ENCODE measurements at regions not wholly inside any gene's neighbourhood (a gene's known extent, or its start where the extent isn't known, plus 50 kb on each side); places are given as distances from the start of the nearest gene placed in this dataset.

- no peak for DNase-seq (ENCODE audit: low spot score)
- H3K4me3 Mint-ChIP-seq (ENCODE audit: unreplicated experiment): no peak overlapping the region
Observed at GRCh38 chr5:21686706-21687105, 1166.4 kb downstream of the CDH12 start.

GRCh38 chr5:21685522-21685921, 1167.6 kb downstream of the CDH12 start:
- no peak for TF ChIP-seq CTCF (IDR thresholded peaks at IDR 0.05; ENCODE audit: unreplicated experiment)
- Mint-ChIP-seq H3K4me1 (ENCODE audit: unreplicated experiment) (no peaks in the 10 kb centered on the region), H3K9me3 (ENCODE audit: unreplicated experiment) (no peaks in the 10 kb centered on the region), H3K36me3 (ENCODE audit: low read depth, unreplicated experiment) (no peaks in the 10 kb centered on the region), H3K27me3 (ENCODE audit: unreplicated experiment) (no peaks in the 10 kb centered on the region), H3K27ac (ENCODE audit: unreplicated experiment) (no peak overlapping the region), H3K4me3 (ENCODE audit: unreplicated experiment) (no peak overlapping the region)
- no peak for DNase-seq (ENCODE audit: low spot score)

More at GRCh38 chr5:21686706-21687105, 1166.4 kb downstream of the CDH12 start:
- Mint-ChIP-seq H3K27me3 (ENCODE audit: unreplicated experiment) (no peaks in the 10 kb centered on the region), H3K27ac (ENCODE audit: unreplicated experiment) (no peak overlapping the region), H3K4me1 (ENCODE audit: unreplicated experiment) (no peaks in the 10 kb centered on the region), H3K9me3 (ENCODE audit: unreplicated experiment) (no peaks in the 10 kb centered on the region), H3K36me3 (ENCODE audit: low read depth, unreplicated experiment) (no peaks in the 10 kb centered on the region)
- TF ChIP-seq CTCF (IDR thresholded peaks at IDR 0.05; ENCODE audit: unreplicated experiment): no peak

GRCh38 chr5:21684992-21685391, 1168.2 kb downstream of the CDH12 start:
- no peaks in the 10 kb centered on the region for H3K36me3 Mint-ChIP-seq (ENCODE audit: low read depth, unreplicated experiment)
- H3K4me3 Mint-ChIP-seq (ENCODE audit: unreplicated experiment): no peak overlapping the region
- H3K4me1 Mint-ChIP-seq (ENCODE audit: unreplicated experiment): no peaks in the 10 kb centered on the region
- TF ChIP-seq CTCF (IDR thresholded peaks at IDR 0.05; ENCODE audit: unreplicated experiment): no peak
- no peak overlapping the region for H3K27ac Mint-ChIP-seq (ENCODE audit: unreplicated experiment)
- H3K9me3 Mint-ChIP-seq (ENCODE audit: unreplicated experiment): no peaks in the 10 kb centered on the region
- no peaks in the 10 kb centered on the region for H3K27me3 Mint-ChIP-seq (ENCODE audit: unreplicated experiment)
- no peak for DNase-seq (ENCODE audit: low spot score)

GRCh38 chr5:21681911-21682310, 1171.2 kb downstream of the CDH12 start:
- no peak for DNase-seq (ENCODE audit: low spot score)
- no peak for TF ChIP-seq CTCF (IDR thresholded peaks at IDR 0.05; ENCODE audit: unreplicated experiment)
- no peaks in the 10 kb centered on the region for H3K9me3 Mint-ChIP-seq (ENCODE audit: unreplicated experiment)
- H3K27ac Mint-ChIP-seq (ENCODE audit: unreplicated experiment): no peak overlapping the region
- no peaks in the 10 kb centered on the region for H3K36me3 Mint-ChIP-seq (ENCODE audit: low read depth, unreplicated experiment)
- no peak overlapping the region for H3K4me3 Mint-ChIP-seq (ENCODE audit: unreplicated experiment)
- H3K4me1 Mint-ChIP-seq (ENCODE audit: unreplicated experiment): peaks cover 17% of the 10 kb centered on the region
- H3K27me3 Mint-ChIP-seq (ENCODE audit: unreplicated experiment): no peaks in the 10 kb centered on the region

- Mint-ChIP-seq H3K4me3 (ENCODE audit: unreplicated experiment) (no peak overlapping the region), H3K4me1 (ENCODE audit: unreplicated experiment) (peaks cover 17% of the 10 kb centered on the region), H3K27ac (ENCODE audit: unreplicated experiment) (no peak overlapping the region), H3K36me3 (ENCODE audit: low read depth, unreplicated experiment) (no peaks in the 10 kb centered on the region), H3K9me3 (ENCODE audit: unreplicated experiment) (no peaks in the 10 kb centered on the region), H3K27me3 (ENCODE audit: unreplicated experiment) (no peaks in the 10 kb centered on the region)
- TF ChIP-seq CTCF (IDR thresholded peaks at IDR 0.05; ENCODE audit: unreplicated experiment): no peak
- DNase-seq (ENCODE audit: low spot score): no peak
Observed at GRCh38 chr5:21680641-21681040, 1172.5 kb downstream of the CDH12 start.
